ENCODE measurements at regions not wholly inside any gene's neighbourhood (a gene's known extent, or its start where the extent isn't known, plus 50 kb on each side); places are given as distances from the start of the nearest gene placed in this dataset.
"Not testable (repeated sequence)": the region's sequence is repeated elsewhere in the genome, so short reads cannot be mapped to it uniquely, and the experiment has no call there.

- Histone ChIP-seq H3K27me3 (ENCODE audit: insufficient read depth, low read length) (no peaks in the 10 kb centered on the region), H3K27ac (ENCODE audit: low read depth, low read length) (no peak overlapping the region), H3K4me3 (ENCODE audit: low read length in 2 of 2) (no peak overlapping the region), H3K9me3 (ENCODE audit: control insufficient read depth in 1 of 2, low read length in 2 of 2) (no peaks in the 10 kb centered on the region), H3K36me3 (ENCODE audit: insufficient read depth, low read length) (no peaks in the 10 kb centered on the region), H3K4me1 (ENCODE audit: insufficient read depth, low read length) (no peaks in the 10 kb centered on the region)
- intact Hi-C loops (cut with micrococcal nuclease): no loop called here
- Mint-ChIP-seq H3K36me3 (no peaks in the 10 kb centered on the region), H3K27me3 (no peaks in the 10 kb centered on the region), H3K4me1 (no peaks in the 10 kb centered on the region), H3K4me3 (no peak overlapping the region), H3K9me3 (peaks cover 0 to 11% (median 4%) of the 10 kb centered on the region in 8 donors), H3K27ac (no peak overlapping the region)
- CTCF ChIA-PET (ENCODE audit: partially characterized antibody): no interaction called here
- DNase-seq: no peak
- POLR2A ChIA-PET (ENCODE audit: partially characterized antibody): no interaction called here
Measured at GRCh38 chr20:55086421-55086820, 611.0 kb downstream of the DOK5 start.

GRCh38 chr20:55079917-55080316 is 604.5 kb downstream of the DOK5 start:
- intact Hi-C loops (cut with micrococcal nuclease): no loop called here
- no peak overlapping the region for H3K27ac ChIP-seq (ENCODE audit: low read depth, low read length)
- H3K27me3 ChIP-seq (ENCODE audit: insufficient read depth, low read length): no peaks in the 10 kb centered on the region
- DNase-seq: no peak
- Mint-ChIP-seq H3K9me3 (peaks cover 0 to 14% (median 4%) of the 10 kb centered on the region in 8 donors), H3K4me1 (no peaks in the 10 kb centered on the region), H3K27ac (no peak overlapping the region), H3K36me3 (no peaks in the 10 kb centered on the region), H3K27me3 (no peaks in the 10 kb centered on the region), H3K4me3 (no peak overlapping the region)
- no peaks in the 10 kb centered on the region for H3K9me3 ChIP-seq (ENCODE audit: control insufficient read depth in 1 of 2, low read length in 2 of 2)
- H3K4me3 ChIP-seq (ENCODE audit: low read length in 2 of 2): no peak overlapping the region
- ChIA-PET POLR2A (ENCODE audit: partially characterized antibody) (no interaction called here), CTCF (ENCODE audit: partially characterized antibody) (no interaction called here)
- H3K4me1 ChIP-seq (ENCODE audit: insufficient read depth, low read length): no peaks in the 10 kb centered on the region
- H3K36me3 ChIP-seq (ENCODE audit: insufficient read depth, low read length): no peaks in the 10 kb centered on the region

GRCh38 chr20:55074266-55074840 is 599.0 kb downstream of the DOK5 start:
- H3K27me3 Mint-ChIP-seq; H3K27ac Mint-ChIP-seq; H3K27ac ChIP-seq (ENCODE audit: low read depth, low read length); H3K36me3 Mint-ChIP-seq; H3K27me3 ChIP-seq (ENCODE audit: insufficient read depth, low read length); H3K4me1 ChIP-seq (ENCODE audit: insufficient read depth, low read length); intact Hi-C loops (cut with micrococcal nuclease); H3K4me1 Mint-ChIP-seq; POLR2A ChIA-PET (ENCODE audit: partially characterized antibody); DNase-seq; H3K36me3 ChIP-seq (ENCODE audit: insufficient read depth, low read length); H3K4me3 Mint-ChIP-seq; CTCF ChIA-PET (ENCODE audit: partially characterized antibody); H3K9me3 ChIP-seq (ENCODE audit: control insufficient read depth in 1 of 2, low read length in 2 of 2); H3K4me3 ChIP-seq (ENCODE audit: low read length in 2 of 2): not testable (repeated sequence)
- peaks cover 2 to 20% (median 5%) of the 10 kb centered on the region in 8 donors for H3K9me3 Mint-ChIP-seq

- no peak overlapping the region for H3K4me3 ChIP-seq (ENCODE audit: low read length in 2 of 2)
- no peaks in the 10 kb centered on the region for H3K4me1 ChIP-seq (ENCODE audit: insufficient read depth, low read length)
- Mint-ChIP-seq H3K27me3 (no peaks in the 10 kb centered on the region), H3K9me3 (peaks cover 4 to 20% (median 13%) of the 10 kb centered on the region in 8 donors), H3K27ac (no peak overlapping the region), H3K36me3 (no peaks in the 10 kb centered on the region), H3K4me3 (no peak overlapping the region), H3K4me1 (no peaks in the 10 kb centered on the region)
- ChIA-PET CTCF (ENCODE audit: partially characterized antibody) (no interaction called here), POLR2A (ENCODE audit: partially characterized antibody) (no interaction called here)
- no peak for DNase-seq
- H3K36me3 ChIP-seq (ENCODE audit: insufficient read depth, low read length): no peaks in the 10 kb centered on the region
- no peaks in the 10 kb centered on the region for H3K9me3 ChIP-seq (ENCODE audit: control insufficient read depth in 1 of 2, low read length in 2 of 2)
- H3K27ac ChIP-seq (ENCODE audit: low read depth, low read length): no peak overlapping the region
- no peaks in the 10 kb centered on the region for H3K27me3 ChIP-seq (ENCODE audit: insufficient read depth, low read length)
- intact Hi-C loops (cut with micrococcal nuclease): no loop called here
Measured at GRCh38 chr20:55070001-55070400, 594.6 kb downstream of the DOK5 start.

- Histone ChIP-seq H3K4me3 (ENCODE audit: low read length in 2 of 2) (no peak overlapping the region), H3K27ac (ENCODE audit: low read depth, low read length) (no peak overlapping the region), H3K9me3 (ENCODE audit: control insufficient read depth in 1 of 2, low read length in 2 of 2) (no peaks in the 10 kb centered on the region), H3K36me3 (ENCODE audit: insufficient read depth, low read length) (no peaks in the 10 kb centered on the region), H3K27me3 (ENCODE audit: insufficient read depth, low read length) (no peaks in the 10 kb centered on the region), H3K4me1 (ENCODE audit: insufficient read depth, low read length) (no peaks in the 10 kb centered on the region)
- H3K4me3 Mint-ChIP-seq: no peak overlapping the region
- DNase-seq: no peak
- ChIA-PET CTCF (ENCODE audit: partially characterized antibody) (no interaction called here), POLR2A (ENCODE audit: partially characterized antibody) (no interaction called here)
- H3K27ac Mint-ChIP-seq: no peak overlapping the region
- no peaks in the 10 kb centered on the region for H3K4me1 Mint-ChIP-seq
- H3K27me3 Mint-ChIP-seq: no peaks in the 10 kb centered on the region
- no peaks in the 10 kb centered on the region for H3K36me3 Mint-ChIP-seq
- intact Hi-C loops (cut with micrococcal nuclease): no loop called here
- H3K9me3 Mint-ChIP-seq: peaks cover 8 to 31% (median 22%) of the 10 kb centered on the region in 8 donors
Measured at GRCh38 chr20:55067158-55067825, 591.9 kb downstream of the DOK5 start.

GRCh38 chr20:55058938-55059337 is 583.5 kb downstream of the DOK5 start:
- H3K9me3 ChIP-seq (ENCODE audit: control insufficient read depth in 1 of 2, low read length in 2 of 2): no peaks in the 10 kb centered on the region
- Mint-ChIP-seq H3K9me3 (peaks cover 0 to 9% (median 7%) of the 10 kb centered on the region in 8 donors), H3K4me1 (no peaks in the 10 kb centered on the region), H3K36me3 (no peaks in the 10 kb centered on the region), H3K4me3 (no peak overlapping the region), H3K27me3 (no peaks in the 10 kb centered on the region), H3K27ac (no peak overlapping the region)
- no peak overlapping the region for H3K27ac ChIP-seq (ENCODE audit: low read depth, low read length)
- H3K4me1 ChIP-seq (ENCODE audit: insufficient read depth, low read length): no peaks in the 10 kb centered on the region
- H3K36me3 ChIP-seq (ENCODE audit: insufficient read depth, low read length): no peaks in the 10 kb centered on the region
- CTCF ChIA-PET (ENCODE audit: partially characterized antibody): no interaction called here
- POLR2A ChIA-PET (ENCODE audit: partially characterized antibody): no interaction called here
- H3K4me3 ChIP-seq (ENCODE audit: low read length in 2 of 2): no peak overlapping the region
- H3K27me3 ChIP-seq (ENCODE audit: insufficient read depth, low read length): no peaks in the 10 kb centered on the region
- DNase-seq: no peak
- intact Hi-C loops (cut with micrococcal nuclease): no loop called here

GRCh38 chr20:55057779-55058415 is 582.5 kb downstream of the DOK5 start:
- no peaks in the 10 kb centered on the region for H3K27me3 Mint-ChIP-seq
- no peak for DNase-seq
- no peaks in the 10 kb centered on the region for H3K4me1 Mint-ChIP-seq
- no peak overlapping the region for H3K4me3 Mint-ChIP-seq
- H3K27ac Mint-ChIP-seq: no peak overlapping the region
- CTCF ChIA-PET (ENCODE audit: partially characterized antibody): no interaction called here
- no peaks in the 10 kb centered on the region for H3K36me3 Mint-ChIP-seq
- Histone ChIP-seq H3K4me3 (ENCODE audit: low read length in 2 of 2) (no peak overlapping the region), H3K9me3 (ENCODE audit: control insufficient read depth in 1 of 2, low read length in 2 of 2) (no peaks in the 10 kb centered on the region), H3K4me1 (ENCODE audit: insufficient read depth, low read length) (no peaks in the 10 kb centered on the region), H3K36me3 (ENCODE audit: insufficient read depth, low read length) (no peaks in the 10 kb centered on the region), H3K27me3 (ENCODE audit: insufficient read depth, low read length) (no peaks in the 10 kb centered on the region), H3K27ac (ENCODE audit: low read depth, low read length) (no peak overlapping the region)
- intact Hi-C loops (cut with micrococcal nuclease): no loop called here
- POLR2A ChIA-PET (ENCODE audit: partially characterized antibody): no interaction called here
- peaks cover 0 to 5% (median 0%) of the 10 kb centered on the region in 8 donors for H3K9me3 Mint-ChIP-seq
